ENCODE measurements at regions not wholly inside any gene's neighbourhood (a gene's known extent, or its start where the extent isn't known, plus 50 kb on each side); places are given as distances from the start of the nearest gene placed in this dataset.

GRCh38 chr4:158053801-158054200, 119.0 kb downstream of the GASK1B start:
- H4K20me1 ChIP-seq (replicated peaks; ENCODE audit: insufficient read depth) = no peaks in the 10 kb centered on the region
- H3K27me3 Mint-ChIP-seq (ENCODE audit: insufficient read depth, low read depth, poor library complexity) = no peaks in the 10 kb centered on the region
- H3K27ac ChIP-seq (ENCODE audit: low read depth) = no peak overlapping the region
- no peak overlapping the region for H3K4me3 ChIP-seq
- no peaks in the 10 kb centered on the region for H3K36me3 ChIP-seq (ENCODE audit: insufficient read depth)
- no peak overlapping the region for H3K27ac Mint-ChIP-seq
- no peaks in the 10 kb centered on the region for H3K4me1 ChIP-seq (ENCODE audit: insufficient read depth)
- no peak overlapping the region for H3K4me3 Mint-ChIP-seq
- no peaks in the 10 kb centered on the region for H3K4me1 Mint-ChIP-seq
- H3K36me3 Mint-ChIP-seq (ENCODE audit: low read depth) = no peaks in the 10 kb centered on the region
- no peaks in the 10 kb centered on the region for H3K9me2 ChIP-seq (ENCODE audit: insufficient read depth)
- no peaks in the 10 kb centered on the region for H3K79me2 ChIP-seq (replicated peaks; ENCODE audit: insufficient read depth)
- H3K9me3 Mint-ChIP-seq = no peaks in the 10 kb centered on the region
- no peak overlapping the region for H2AFZ ChIP-seq
- H3K27me3 ChIP-seq (ENCODE audit: insufficient read depth) = no peaks in the 10 kb centered on the region
- DNase-seq (ENCODE audit: low spot score) (no peak), ATAC-seq (no peak)
- TF ChIP-seq, protein P1, sequence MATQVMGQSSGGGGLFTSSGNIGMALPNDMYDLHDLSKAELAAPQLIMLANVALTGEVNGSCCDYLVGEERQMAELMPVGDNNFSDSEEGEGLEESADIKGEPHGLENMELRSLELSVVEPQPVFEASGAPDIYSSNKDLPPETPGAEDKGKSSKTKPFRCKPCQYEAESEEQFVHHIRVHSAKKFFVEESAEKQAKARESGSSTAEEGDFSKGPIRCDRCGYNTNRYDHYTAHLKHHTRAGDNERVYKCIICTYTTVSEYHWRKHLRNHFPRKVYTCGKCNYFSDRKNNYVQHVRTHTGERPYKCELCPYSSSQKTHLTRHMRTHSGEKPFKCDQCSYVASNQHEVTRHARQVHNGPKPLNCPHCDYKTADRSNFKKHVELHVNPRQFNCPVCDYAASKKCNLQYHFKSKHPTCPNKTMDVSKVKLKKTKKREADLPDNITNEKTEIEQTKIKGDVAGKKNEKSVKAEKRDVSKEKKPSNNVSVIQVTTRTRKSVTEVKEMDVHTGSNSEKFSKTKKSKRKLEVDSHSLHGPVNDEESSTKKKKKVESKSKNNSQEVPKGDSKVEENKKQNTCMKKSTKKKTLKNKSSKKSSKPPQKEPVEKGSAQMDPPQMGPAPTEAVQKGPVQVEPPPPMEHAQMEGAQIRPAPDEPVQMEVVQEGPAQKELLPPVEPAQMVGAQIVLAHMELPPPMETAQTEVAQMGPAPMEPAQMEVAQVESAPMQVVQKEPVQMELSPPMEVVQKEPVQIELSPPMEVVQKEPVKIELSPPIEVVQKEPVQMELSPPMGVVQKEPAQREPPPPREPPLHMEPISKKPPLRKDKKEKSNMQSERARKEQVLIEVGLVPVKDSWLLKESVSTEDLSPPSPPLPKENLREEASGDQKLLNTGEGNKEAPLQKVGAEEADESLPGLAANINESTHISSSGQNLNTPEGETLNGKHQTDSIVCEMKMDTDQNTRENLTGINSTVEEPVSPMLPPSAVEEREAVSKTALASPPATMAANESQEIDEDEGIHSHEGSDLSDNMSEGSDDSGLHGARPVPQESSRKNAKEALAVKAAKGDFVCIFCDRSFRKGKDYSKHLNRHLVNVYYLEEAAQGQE (IDR thresholded peaks at IDR 0.05; ENCODE audit: unreplicated experiment) = no peak
- TF ChIP-seq EZH2 (IDR thresholded peaks at IDR 0.05; ENCODE audit: low read depth, unreplicated experiment) (no peak), ZNF114 (CRISPR knock-in tag; IDR thresholded peaks at IDR 0.05) (no peak), ETS1 (IDR thresholded peaks at IDR 0.05) (no peak), STAT1 (IDR thresholded peaks at IDR 0.05; ENCODE audit: unreplicated experiment) (no peak), JUNB (IDR thresholded peaks at IDR 0.05; ENCODE audit: unreplicated experiment) (no peak), ZNF331 (CRISPR knock-in tag; IDR thresholded peaks at IDR 0.05; ENCODE audit: low read depth) (no peak), CREB1 (CRISPR knock-in tag; IDR thresholded peaks at IDR 0.05; ENCODE audit: low read depth) (no peak), EZH2phosphoT487 (IDR thresholded peaks at IDR 0.05; ENCODE audit: unreplicated experiment) (no peak), POLR2AphosphoS5 (IDR thresholded peaks at IDR 0.05; ENCODE audit: low read depth) (no peak), NANOG (IDR thresholded peaks at IDR 0.05; ENCODE audit: borderline replicate concordance) (no peak)
- TF ChIP-seq, protein P2, sequence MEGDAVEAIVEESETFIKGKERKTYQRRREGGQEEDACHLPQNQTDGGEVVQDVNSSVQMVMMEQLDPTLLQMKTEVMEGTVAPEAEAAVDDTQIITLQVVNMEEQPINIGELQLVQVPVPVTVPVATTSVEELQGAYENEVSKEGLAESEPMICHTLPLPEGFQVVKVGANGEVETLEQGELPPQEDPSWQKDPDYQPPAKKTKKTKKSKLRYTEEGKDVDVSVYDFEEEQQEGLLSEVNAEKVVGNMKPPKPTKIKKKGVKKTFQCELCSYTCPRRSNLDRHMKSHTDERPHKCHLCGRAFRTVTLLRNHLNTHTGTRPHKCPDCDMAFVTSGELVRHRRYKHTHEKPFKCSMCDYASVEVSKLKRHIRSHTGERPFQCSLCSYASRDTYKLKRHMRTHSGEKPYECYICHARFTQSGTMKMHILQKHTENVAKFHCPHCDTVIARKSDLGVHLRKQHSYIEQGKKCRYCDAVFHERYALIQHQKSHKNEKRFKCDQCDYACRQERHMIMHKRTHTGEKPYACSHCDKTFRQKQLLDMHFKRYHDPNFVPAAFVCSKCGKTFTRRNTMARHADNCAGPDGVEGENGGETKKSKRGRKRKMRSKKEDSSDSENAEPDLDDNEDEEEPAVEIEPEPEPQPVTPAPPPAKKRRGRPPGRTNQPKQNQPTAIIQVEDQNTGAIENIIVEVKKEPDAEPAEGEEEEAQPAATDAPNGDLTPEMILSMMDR (conservative IDR thresholded peaks at IDR 0.05; ENCODE audit: low read depth in 2 of 2) = no peak
- TF ChIP-seq, protein P3, sequence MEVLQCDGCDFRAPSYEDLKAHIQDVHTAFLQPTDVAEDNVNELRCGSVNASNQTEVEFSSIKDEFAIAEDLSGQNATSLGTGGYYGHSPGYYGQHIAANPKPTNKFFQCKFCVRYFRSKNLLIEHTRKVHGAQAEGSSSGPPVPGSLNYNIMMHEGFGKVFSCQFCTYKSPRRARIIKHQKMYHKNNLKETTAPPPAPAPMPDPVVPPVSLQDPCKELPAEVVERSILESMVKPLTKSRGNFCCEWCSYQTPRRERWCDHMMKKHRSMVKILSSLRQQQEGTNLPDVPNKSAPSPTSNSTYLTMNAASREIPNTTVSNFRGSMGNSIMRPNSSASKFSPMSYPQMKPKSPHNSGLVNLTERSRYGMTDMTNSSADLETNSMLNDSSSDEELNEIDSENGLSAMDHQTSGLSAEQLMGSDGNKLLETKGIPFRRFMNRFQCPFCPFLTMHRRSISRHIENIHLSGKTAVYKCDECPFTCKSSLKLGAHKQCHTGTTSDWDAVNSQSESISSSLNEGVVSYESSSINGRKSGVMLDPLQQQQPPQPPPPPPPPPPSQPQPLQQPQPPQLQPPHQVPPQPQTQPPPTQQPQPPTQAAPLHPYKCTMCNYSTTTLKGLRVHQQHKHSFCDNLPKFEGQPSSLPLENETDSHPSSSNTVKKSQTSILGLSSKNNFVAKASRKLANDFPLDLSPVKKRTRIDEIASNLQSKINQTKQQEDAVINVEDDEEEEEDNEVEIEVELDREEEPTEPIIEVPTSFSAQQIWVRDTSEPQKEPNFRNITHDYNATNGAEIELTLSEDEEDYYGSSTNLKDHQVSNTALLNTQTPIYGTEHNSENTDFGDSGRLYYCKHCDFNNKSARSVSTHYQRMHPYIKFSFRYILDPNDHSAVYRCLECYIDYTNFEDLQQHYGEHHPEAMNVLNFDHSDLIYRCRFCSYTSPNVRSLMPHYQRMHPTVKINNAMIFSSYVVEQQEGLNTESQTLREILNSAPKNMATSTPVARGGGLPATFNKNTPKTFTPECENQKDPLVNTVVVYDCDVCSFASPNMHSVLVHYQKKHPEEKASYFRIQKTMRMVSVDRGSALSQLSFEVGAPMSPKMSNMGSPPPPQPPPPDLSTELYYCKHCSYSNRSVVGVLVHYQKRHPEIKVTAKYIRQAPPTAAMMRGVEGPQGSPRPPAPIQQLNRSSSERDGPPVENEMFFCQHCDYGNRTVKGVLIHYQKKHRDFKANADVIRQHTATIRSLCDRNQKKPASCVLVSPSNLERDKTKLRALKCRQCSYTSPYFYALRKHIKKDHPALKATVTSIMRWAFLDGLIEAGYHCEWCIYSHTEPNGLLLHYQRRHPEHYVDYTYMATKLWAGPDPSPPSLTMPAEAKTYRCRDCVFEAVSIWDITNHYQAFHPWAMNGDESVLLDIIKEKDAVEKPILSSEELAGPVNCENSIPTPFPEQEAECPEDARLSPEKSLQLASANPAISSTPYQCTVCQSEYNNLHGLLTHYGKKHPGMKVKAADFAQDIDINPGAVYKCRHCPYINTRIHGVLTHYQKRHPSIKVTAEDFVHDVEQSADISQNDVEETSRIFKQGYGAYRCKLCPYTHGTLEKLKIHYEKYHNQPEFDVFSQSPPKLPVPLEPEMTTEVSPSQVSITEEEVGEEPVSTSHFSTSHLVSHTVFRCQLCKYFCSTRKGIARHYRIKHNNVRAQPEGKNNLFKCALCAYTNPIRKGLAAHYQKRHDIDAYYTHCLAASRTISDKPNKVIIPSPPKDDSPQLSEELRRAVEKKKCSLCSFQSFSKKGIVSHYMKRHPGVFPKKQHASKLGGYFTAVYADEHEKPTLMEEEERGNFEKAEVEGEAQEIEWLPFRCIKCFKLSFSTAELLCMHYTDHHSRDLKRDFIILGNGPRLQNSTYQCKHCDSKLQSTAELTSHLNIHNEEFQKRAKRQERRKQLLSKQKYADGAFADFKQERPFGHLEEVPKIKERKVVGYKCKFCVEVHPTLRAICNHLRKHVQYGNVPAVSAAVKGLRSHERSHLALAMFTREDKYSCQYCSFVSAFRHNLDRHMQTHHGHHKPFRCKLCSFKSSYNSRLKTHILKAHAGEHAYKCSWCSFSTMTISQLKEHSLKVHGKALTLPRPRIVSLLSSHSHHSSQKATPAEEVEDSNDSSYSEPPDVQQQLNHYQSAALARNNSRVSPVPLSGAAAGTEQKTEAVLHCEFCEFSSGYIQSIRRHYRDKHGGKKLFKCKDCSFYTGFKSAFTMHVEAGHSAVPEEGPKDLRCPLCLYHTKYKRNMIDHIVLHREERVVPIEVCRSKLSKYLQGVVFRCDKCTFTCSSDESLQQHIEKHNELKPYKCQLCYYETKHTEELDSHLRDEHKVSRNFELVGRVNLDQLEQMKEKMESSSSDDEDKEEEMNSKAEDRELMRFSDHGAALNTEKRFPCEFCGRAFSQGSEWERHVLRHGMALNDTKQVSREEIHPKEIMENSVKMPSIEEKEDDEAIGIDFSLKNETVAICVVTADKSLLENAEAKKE (CRISPR knock-in tag; IDR thresholded peaks at IDR 0.05) = no peak
- no peak overlapping the region for H3K4me2 ChIP-seq
- H3F3A ChIP-seq (replicated peaks; ENCODE audit: low read depth) = no peaks in the 10 kb centered on the region
